ENCODE measurements at regions not wholly inside any gene's neighbourhood (a gene's known extent, or its start where the extent isn't known, plus 50 kb on each side); places are given as distances from the start of the nearest gene placed in this dataset.

- no peak for ATAC-seq
- Histone ChIP-seq H3K9ac (ENCODE audit: insufficient read depth, low read depth, low read length) (no peak overlapping the region), H4K20me1 (ENCODE audit: insufficient read depth, low read length) (no peaks in the 10 kb centered on the region), H3K27me3 (ENCODE audit: control insufficient read depth in 1 of 2, insufficient read depth in 2 of 2, low read length in 2 of 2) (peaks cover 0 to 31% of the 10 kb centered on the region in 2 experiments; a peak in 2 of 5 replicates), H3K79me2 (ENCODE audit: insufficient read depth, low read length) (no peaks in the 10 kb centered on the region), H3K4me1 (ENCODE audit: insufficient read depth, low read length) (no peaks in the 10 kb centered on the region), H3K4me2 (ENCODE audit: low read depth, low read length) (no peak overlapping the region), H3K27ac (ENCODE audit: extremely low read length, insufficient read depth, low read length) (no peak overlapping the region), H3K36me3 (replicated peaks in 1 of 2; ENCODE audit: control insufficient read depth in 1 of 2, insufficient read depth in 2 of 2, low read length in 2 of 2) (no peaks in the 10 kb centered on the region), H2AFZ (ENCODE audit: low read length) (no peak overlapping the region), H3K4me3 (replicated peaks in 1 of 3; ENCODE audit: insufficient read depth in 1 of 3, low read depth in 2 of 3, low read length in 3 of 3) (no peak overlapping the region), H3K9me3 (ENCODE audit: low read length) (no peaks in the 10 kb centered on the region)
- TF ChIP-seq NKX3-1 (CRISPR knock-in tag; IDR thresholded peaks at IDR 0.05) (no peak), GTF3A (CRISPR knock-in tag; conservative IDR thresholded peaks at IDR 0.05) (no peak), ZNF775 (CRISPR knock-in tag; IDR thresholded peaks at IDR 0.05; ENCODE audit: borderline replicate concordance) (no peak), ZNF670 (CRISPR knock-in tag; IDR thresholded peaks at IDR 0.05; ENCODE audit: borderline replicate concordance) (no peak)
- no peak for DNase-seq (ENCODE audit: low spot score)
- ChIA-PET CTCF (ENCODE audit: low intra/inter-chr PET ratio, low total read pairs) (no interaction called here), POLR2A (no interaction called here)
- in situ Hi-C loops (cut with HindIII; ENCODE audit: extremely low pct_ligation_motif_present, low pct_unique_long_range_greater_than_20kb), result no loop called here
- FAIRE-seq, result no peak
- 0% methylated on average over 3 of the region's 3 CpGs for whole genome bisulfite sequencing (ENCODE audit: low lambda C conversion rate)
- no TSS peak for BruUV-seq (replicated peaks)
- intact Hi-C loops (cut with micrococcal nuclease; ENCODE audit: unreplicated experiment), result no loop called here
Measured at GRCh38 chr18:78739115-78739514, 240.5 kb upstream of the SALL3 start.

GRCh38 chr18:78739882-78740677 lies 239.5 kb upstream of the SALL3 start:
- ATAC-seq, result no peak
- 33% methylated on average over 15 of the region's 24 CpGs for whole genome bisulfite sequencing (ENCODE audit: low lambda C conversion rate)
- no peaks in the 10 kb centered on the region for H3K4me1 ChIP-seq (ENCODE audit: insufficient read depth, low read length)
- H3K27me3 ChIP-seq (ENCODE audit: control insufficient read depth in 1 of 2, insufficient read depth in 2 of 2, low read length in 2 of 2), result peaks cover 0 to 30% of the 10 kb centered on the region in 2 experiments; a peak in 2 of 5 replicates
- intact Hi-C loops (cut with micrococcal nuclease; ENCODE audit: unreplicated experiment) (no loop called here), in situ Hi-C loops (cut with HindIII; ENCODE audit: extremely low pct_ligation_motif_present, low pct_unique_long_range_greater_than_20kb) (no loop called here)
- no peak for DNase-seq (ENCODE audit: low spot score)
- H3K79me2 ChIP-seq (ENCODE audit: insufficient read depth, low read length), result no peaks in the 10 kb centered on the region
- no peak for FAIRE-seq
- no TSS peak for BruUV-seq (replicated peaks)
- H3K4me3 ChIP-seq (replicated peaks in 1 of 3; ENCODE audit: insufficient read depth in 1 of 3, low read depth in 2 of 3, low read length in 3 of 3), result no peak overlapping the region
- H3K4me2 ChIP-seq (ENCODE audit: low read depth, low read length), result no peak overlapping the region
- H3K9ac ChIP-seq (ENCODE audit: insufficient read depth, low read depth, low read length), result no peak overlapping the region
- H2AFZ ChIP-seq (ENCODE audit: low read length), result no peak overlapping the region
- ChIA-PET CTCF (ENCODE audit: low intra/inter-chr PET ratio, low total read pairs) (no interaction called here), POLR2A (no interaction called here)
- H3K9me3 ChIP-seq (ENCODE audit: low read length), result no peaks in the 10 kb centered on the region
- no peaks in the 10 kb centered on the region for H3K36me3 ChIP-seq (replicated peaks in 1 of 2; ENCODE audit: control insufficient read depth in 1 of 2, insufficient read depth in 2 of 2, low read length in 2 of 2)
- H3K27ac ChIP-seq (ENCODE audit: extremely low read length, insufficient read depth, low read length), result no peak overlapping the region
- no peaks in the 10 kb centered on the region for H4K20me1 ChIP-seq (ENCODE audit: insufficient read depth, low read length)
- TF ChIP-seq ZBTB33 (CRISPR knock-in tag; IDR thresholded peaks at IDR 0.05) (no peak), ZSCAN30 (CRISPR knock-in tag; IDR thresholded peaks at IDR 0.05) (no peak), TOE1 (CRISPR knock-in tag; IDR thresholded peaks at IDR 0.05) (no peak), CREB3 (CRISPR knock-in tag; IDR thresholded peaks at IDR 0.05) (no peak), SALL1 (CRISPR knock-in tag; IDR thresholded peaks at IDR 0.05) (no peak), ZNF770 (CRISPR knock-in tag; IDR thresholded peaks at IDR 0.05) (no peak), ZNF263 (CRISPR knock-in tag; IDR thresholded peaks at IDR 0.05) (no peak), ZFX (CRISPR knock-in tag; IDR thresholded peaks at IDR 0.05; ENCODE audit: low read depth) (no peak), REXO4 (CRISPR knock-in tag; IDR thresholded peaks at IDR 0.05; ENCODE audit: borderline replicate concordance) (no peak), ZNF292 (CRISPR knock-in tag; IDR thresholded peaks at IDR 0.05; ENCODE audit: borderline replicate concordance, low read depth) (no peak)

Data from HepG2 (cell line).